Tibial artery (tissue), 4 donors: ENCODE measurements at regions not wholly inside any gene's neighbourhood (a gene's known extent, or its start where the extent isn't known, plus 50 kb on each side); places are given as distances from the start of the nearest gene placed in this dataset.

Experiments used
- DNase-seq, 2 donors: peaks; one replicate each; pipeline ENCODE4 v3.0.0-alpha.2; 2019
- H3K27ac ChIP-seq, 2 donors: fragments of 200-600 bp; sonication (generic) in 1 of 2; 1 replicate in 1 of 2; 2 replicates in 1 of 2; pipeline ENCODE4 v1.5.1; 2018 to 2019; ENCODE audit warnings: mild to moderate bottlenecking in 1 of 2
- H3K27me3 ChIP-seq, 2 donors: fragments of 200-600 bp; sonication (generic) in 1 of 2; one replicate each; pipeline versions ENCODE4 v1.5.1 to v1.6.0; 2016 to 2019
- H3K36me3 ChIP-seq, 3 donors: fragments of 200-600 bp; sonication (generic) in 2 of 3; one replicate each; pipeline ENCODE4 v1.5.1; 2016 to 2019; ENCODE audit warnings: mild to moderate bottlenecking in 2 of 3
- H3K4me1 ChIP-seq, 4 donors: fragments of 200-600 bp; sonication (generic) in 2 of 4; 1 replicate in 3 of 4; 2 replicates in 1 of 4; pipeline ENCODE4 v1.5.1; 2016 to 2019
- H3K4me3 ChIP-seq, 2 donors: fragments of 200-600 bp; sonication (generic) in 1 of 2; 1 replicate in 1 of 2; 2 replicates in 1 of 2; pipeline ENCODE4 v1.5.1; 2018 to 2019; ENCODE audit warnings: mild to moderate bottlenecking in 2 of 2
- H3K9me3 ChIP-seq, 3 donors: fragments of 200-600 bp; sonication (generic) in 1 of 3; one replicate each; pipeline ENCODE4 v1.5.1; 2016 to 2019
- CTCF ChIP-seq, 2 experiments: fragments of 200-600 bp in 1 of 2; fragments of 450-650 bp in 1 of 2; IDR thresholded peaks; one replicate each; pipeline ENCODE4 v1.5.1; 2017 to 2019; ENCODE audit warnings: antibody characterized with exemption in 2 of 2, mild to moderate bottlenecking in 1 of 2, moderate library complexity in 1 of 2
- intact Hi-C: fragments of 100-400 bp; cut with DNase I; formaldehyde crosslinking; loops from one replicate; pipeline ENCODE4 v1.15.0; 2023; ENCODE audit warnings: low total_unique reads

GRCh38 chr14:36021030-36021422 is 155.5 kb downstream of the PTCSC3 start:
- H3K4me1 ChIP-seq: no peaks in the 10 kb centered on the region
- H3K9me3 ChIP-seq: no peaks in the 10 kb centered on the region
- H3K36me3 ChIP-seq: no peaks in the 10 kb centered on the region
- no peak for TF ChIP-seq CTCF (IDR thresholded peaks at IDR 0.05)
- H3K27me3 ChIP-seq: no peaks in the 10 kb centered on the region
- intact Hi-C loops: no loop called here
- H3K4me3 ChIP-seq: no peak overlapping the region
- no peak overlapping the region for H3K27ac ChIP-seq
- no peak for DNase-seq

GRCh38 chr14:36020120-36021029 is 156.1 kb downstream of the PTCSC3 start:
- intact Hi-C loops: no loop called here
- no peak overlapping the region for H3K27ac ChIP-seq
- no peaks in the 10 kb centered on the region for H3K36me3 ChIP-seq
- no peak overlapping the region for H3K4me3 ChIP-seq
- no peaks in the 10 kb centered on the region for H3K9me3 ChIP-seq
- DNase-seq: no peak
- no peaks in the 10 kb centered on the region for H3K27me3 ChIP-seq
- TF ChIP-seq CTCF (IDR thresholded peaks at IDR 0.05): no peak
- H3K4me1 ChIP-seq: no peaks in the 10 kb centered on the region

- intact Hi-C loops: no loop called here
Observed at GRCh38 chr14:36019126-36019525, 157.4 kb downstream of the PTCSC3 start.

GRCh38 chr14:36014236-36014635 is 162.3 kb downstream of the PTCSC3 start:
- H3K9me3 ChIP-seq: no peaks in the 10 kb centered on the region
- no peaks in the 10 kb centered on the region for H3K4me1 ChIP-seq
- intact Hi-C loops: no loop called here
- TF ChIP-seq CTCF (IDR thresholded peaks at IDR 0.05): no peak
- H3K4me3 ChIP-seq: no peak overlapping the region
- no peaks in the 10 kb centered on the region for H3K36me3 ChIP-seq
- no peak for DNase-seq
- no peaks in the 10 kb centered on the region for H3K27me3 ChIP-seq
- no peak overlapping the region for H3K27ac ChIP-seq

More at GRCh38 chr14:36019126-36019525, 157.4 kb downstream of the PTCSC3 start:
- H3K4me3 ChIP-seq: no peak overlapping the region
- H3K9me3 ChIP-seq: no peaks in the 10 kb centered on the region
- no peak for TF ChIP-seq CTCF (IDR thresholded peaks at IDR 0.05)
- no peaks in the 10 kb centered on the region for H3K4me1 ChIP-seq
- H3K27me3 ChIP-seq: no peaks in the 10 kb centered on the region
- H3K36me3 ChIP-seq: no peaks in the 10 kb centered on the region
- H3K27ac ChIP-seq: no peak overlapping the region
- no peak for DNase-seq

- Histone ChIP-seq H3K27ac (no peak overlapping the region), H3K4me3 (no peak overlapping the region), H3K36me3 (no peaks in the 10 kb centered on the region), H3K27me3 (no peaks in the 10 kb centered on the region), H3K9me3 (no peaks in the 10 kb centered on the region), H3K4me1 (no peaks in the 10 kb centered on the region)
- no peak for TF ChIP-seq CTCF (IDR thresholded peaks at IDR 0.05)
- no peak for DNase-seq
- intact Hi-C loops: no loop called here
Observed at GRCh38 chr14:36013483-36013882, 163.0 kb downstream of the PTCSC3 start.
